ENCODE measurements at regions not wholly inside any gene's neighbourhood (a gene's known extent, or its start where the extent isn't known, plus 50 kb on each side); places are given as distances from the start of the nearest gene placed in this dataset.

DNA sequence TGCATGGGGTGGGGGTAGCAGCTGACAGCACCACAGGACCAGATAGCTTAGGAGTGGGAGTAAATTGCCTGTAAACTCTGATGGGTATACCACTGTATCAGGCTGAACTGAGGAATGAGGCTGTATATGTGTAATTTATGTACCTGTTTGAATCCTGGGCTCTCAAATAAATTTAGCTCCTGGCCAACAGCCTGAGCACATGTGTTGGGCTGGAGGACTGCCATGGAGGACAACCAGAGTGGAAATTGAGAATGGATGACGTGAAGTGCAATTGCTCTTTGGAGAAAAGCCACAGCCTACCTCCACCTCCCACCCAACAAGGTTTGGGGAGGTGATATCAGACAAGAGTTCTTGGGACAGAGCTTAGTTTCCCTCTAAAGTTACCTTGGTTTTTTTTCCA is 328.6 kb upstream of the PROK2 start:
- no peak for TF ChIP-seq EZH2phosphoT487 (IDR thresholded peaks at IDR 0.05)
- no peak for TF ChIP-seq EZH2 (IDR thresholded peaks at IDR 0.05)
- TF ChIP-seq, protein P1, sequence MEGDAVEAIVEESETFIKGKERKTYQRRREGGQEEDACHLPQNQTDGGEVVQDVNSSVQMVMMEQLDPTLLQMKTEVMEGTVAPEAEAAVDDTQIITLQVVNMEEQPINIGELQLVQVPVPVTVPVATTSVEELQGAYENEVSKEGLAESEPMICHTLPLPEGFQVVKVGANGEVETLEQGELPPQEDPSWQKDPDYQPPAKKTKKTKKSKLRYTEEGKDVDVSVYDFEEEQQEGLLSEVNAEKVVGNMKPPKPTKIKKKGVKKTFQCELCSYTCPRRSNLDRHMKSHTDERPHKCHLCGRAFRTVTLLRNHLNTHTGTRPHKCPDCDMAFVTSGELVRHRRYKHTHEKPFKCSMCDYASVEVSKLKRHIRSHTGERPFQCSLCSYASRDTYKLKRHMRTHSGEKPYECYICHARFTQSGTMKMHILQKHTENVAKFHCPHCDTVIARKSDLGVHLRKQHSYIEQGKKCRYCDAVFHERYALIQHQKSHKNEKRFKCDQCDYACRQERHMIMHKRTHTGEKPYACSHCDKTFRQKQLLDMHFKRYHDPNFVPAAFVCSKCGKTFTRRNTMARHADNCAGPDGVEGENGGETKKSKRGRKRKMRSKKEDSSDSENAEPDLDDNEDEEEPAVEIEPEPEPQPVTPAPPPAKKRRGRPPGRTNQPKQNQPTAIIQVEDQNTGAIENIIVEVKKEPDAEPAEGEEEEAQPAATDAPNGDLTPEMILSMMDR (IDR thresholded peaks at IDR 0.05), result no peak
- no peaks in the 10 kb centered on the region for H3K9me3 Mint-ChIP-seq
- H3K27me3 Mint-ChIP-seq (ENCODE audit: insufficient read depth, low read depth), result peaks cover 17% of the 10 kb centered on the region

DNA sequence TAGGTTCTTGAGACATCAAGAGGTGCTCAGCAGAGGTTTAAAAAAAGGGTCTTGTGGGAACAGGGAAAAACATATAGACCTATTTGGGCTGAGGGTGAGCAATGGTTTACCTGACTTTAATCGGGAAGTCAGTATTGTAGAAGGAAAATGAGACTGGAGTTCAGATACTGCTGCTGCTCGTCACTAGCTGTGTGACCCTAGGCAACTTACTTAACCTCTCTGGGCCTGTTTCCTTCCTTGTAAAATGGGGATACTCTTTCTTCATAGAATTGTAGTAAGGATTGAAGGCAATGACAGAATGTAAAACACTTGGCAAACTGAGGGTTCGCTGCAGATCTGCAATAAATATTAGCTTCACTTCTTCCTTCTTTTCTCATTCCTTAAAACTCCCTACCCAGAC is 327.5 kb upstream of the PROK2 start:
- no peaks in the 10 kb centered on the region for H3F3A ChIP-seq (ENCODE audit: low read depth)
- TF ChIP-seq, protein P1 (IDR thresholded peaks at IDR 0.05), result no peak
- TF ChIP-seq EZH2phosphoT487 (IDR thresholded peaks at IDR 0.05), result no peak
- no peak for TF ChIP-seq EZH2 (IDR thresholded peaks at IDR 0.05)
- no peak overlapping the region for H2AFZ ChIP-seq (replicated peaks)
- DNase-seq (ENCODE audit: low spot score), result no peak
- Mint-ChIP-seq H3K27me3 (ENCODE audit: insufficient read depth, low read depth) (peaks cover 17% of the 10 kb centered on the region), H3K27ac (no peak overlapping the region), H3K4me3 (no peak overlapping the region), H3K9me3 (no peaks in the 10 kb centered on the region), H3K4me1 (peaks cover 17% of the 10 kb centered on the region), H3K36me3 (no peaks in the 10 kb centered on the region)
- no peak overlapping the region for H3K4me2 ChIP-seq
- H4K20me1 ChIP-seq (ENCODE audit: low read depth), result no peaks in the 10 kb centered on the region
- H3K9me3 ChIP-seq (ENCODE audit: low read depth), result no peaks in the 10 kb centered on the region
- H3K4me1 ChIP-seq, result no peaks in the 10 kb centered on the region
- no peak overlapping the region for H3K4me3 ChIP-seq
- H3K27me3 ChIP-seq, result no peaks in the 10 kb centered on the region
- H3K9ac ChIP-seq, result no peak overlapping the region
- H3K79me2 ChIP-seq (ENCODE audit: low read depth), result no peaks in the 10 kb centered on the region
- H3K27ac ChIP-seq, result no peak overlapping the region
- H3K36me3 ChIP-seq, result no peaks in the 10 kb centered on the region

More for the DNA sequence above, 328.6 kb upstream of the PROK2 start:
- no peak overlapping the region for H3K27ac ChIP-seq
- H3K4me1 ChIP-seq, result no peaks in the 10 kb centered on the region
- H3K79me2 ChIP-seq (ENCODE audit: low read depth), result no peaks in the 10 kb centered on the region
- no peaks in the 10 kb centered on the region for H3K27me3 ChIP-seq
- H3K9me3 ChIP-seq (ENCODE audit: low read depth), result no peaks in the 10 kb centered on the region
- no peak overlapping the region for H3K9ac ChIP-seq
- H2AFZ ChIP-seq (replicated peaks), result no peak overlapping the region
- Mint-ChIP-seq H3K36me3 (no peaks in the 10 kb centered on the region), H3K4me3 (no peak overlapping the region), H3K4me1 (peaks cover 17% of the 10 kb centered on the region), H3K27ac (no peak overlapping the region)
- H3F3A ChIP-seq (ENCODE audit: low read depth), result no peaks in the 10 kb centered on the region
- no peak overlapping the region for H3K4me3 ChIP-seq
- H3K36me3 ChIP-seq, result no peaks in the 10 kb centered on the region
- DNase-seq (ENCODE audit: low spot score), result no peak
- H4K20me1 ChIP-seq (ENCODE audit: low read depth), result no peaks in the 10 kb centered on the region
- no peak overlapping the region for H3K4me2 ChIP-seq

DNA sequence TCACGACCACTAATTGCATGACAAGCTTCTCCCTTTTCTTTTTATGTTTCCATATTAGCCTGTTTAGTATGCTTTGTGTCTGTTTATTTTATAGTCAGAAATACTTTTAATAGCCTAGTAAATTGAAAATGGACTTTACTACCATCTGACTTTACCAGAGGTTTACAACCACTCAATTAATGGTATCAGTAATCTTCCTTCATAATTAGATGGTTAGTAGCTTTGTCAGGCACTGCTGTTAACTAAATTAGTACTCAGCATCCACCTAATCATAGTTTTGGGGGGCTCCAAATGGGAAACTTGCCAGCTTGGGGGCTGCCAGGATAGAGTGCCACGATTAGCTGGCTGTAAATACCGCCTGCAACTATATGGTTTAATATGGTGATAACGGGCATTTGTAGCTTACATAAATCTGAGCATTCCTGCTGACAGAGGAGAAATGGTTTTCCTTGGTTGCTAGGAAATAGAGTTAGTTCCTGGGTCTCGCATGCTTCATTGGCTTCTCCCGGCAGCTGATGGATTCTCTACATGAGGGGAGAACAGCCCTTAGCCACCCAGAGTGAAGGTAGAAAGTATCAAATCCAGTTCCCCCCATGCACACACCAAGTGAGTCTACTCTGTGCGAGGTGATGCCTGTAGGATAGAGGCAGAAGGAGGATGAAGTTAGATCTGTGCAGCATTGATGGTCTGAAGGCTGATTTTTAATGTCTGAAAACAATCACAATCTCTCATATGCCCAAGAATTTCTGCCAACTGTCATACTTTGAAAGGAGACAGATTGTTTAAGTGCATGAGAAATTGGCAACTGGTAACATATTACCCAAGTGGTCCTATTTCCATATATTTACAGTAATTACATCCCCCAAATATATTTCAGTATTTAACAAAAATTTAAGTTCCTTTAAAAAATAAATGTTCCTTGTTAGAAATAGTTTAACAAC is 326.6 kb upstream of the PROK2 start:
- Histone ChIP-seq H3K9ac (no peak overlapping the region), H3K4me3 (no peak overlapping the region), H3K4me2 (no peak overlapping the region), H4K20me1 (ENCODE audit: low read depth) (no peaks in the 10 kb centered on the region), H3K79me2 (ENCODE audit: low read depth) (no peaks in the 10 kb centered on the region), H3F3A (ENCODE audit: low read depth) (no peaks in the 10 kb centered on the region), H3K4me1 (no peaks in the 10 kb centered on the region), H3K27ac (no peak overlapping the region), H3K9me3 (ENCODE audit: low read depth) (no peaks in the 10 kb centered on the region), H2AFZ (replicated peaks) (no peak overlapping the region), H3K36me3 (no peaks in the 10 kb centered on the region), H3K27me3 (no peaks in the 10 kb centered on the region)
- no peaks in the 10 kb centered on the region for H3K36me3 Mint-ChIP-seq
- H3K27ac Mint-ChIP-seq, result no peak overlapping the region
- DNase-seq (ENCODE audit: low spot score), result no peak
- peaks cover 15% of the 10 kb centered on the region for H3K27me3 Mint-ChIP-seq (ENCODE audit: insufficient read depth, low read depth)
- H3K4me1 Mint-ChIP-seq, result peaks cover 17% of the 10 kb centered on the region
- H3K9me3 Mint-ChIP-seq, result no peaks in the 10 kb centered on the region
- no peak overlapping the region for H3K4me3 Mint-ChIP-seq
- TF ChIP-seq EZH2 (IDR thresholded peaks at IDR 0.05), result no peak
- TF ChIP-seq, protein P1 (IDR thresholded peaks at IDR 0.05), result no peak
- TF ChIP-seq EZH2phosphoT487 (IDR thresholded peaks at IDR 0.05), result no peak
